B cell (primary cell): ENCODE measurements at regions not wholly inside any gene's neighbourhood (a gene's known extent, or its start where the extent isn't known, plus 50 kb on each side); places are given as distances from the start of the nearest gene placed in this dataset.

Experiments used
- EZH2 ChIP-seq: IDR thresholded peaks from 2 replicates; pipeline ENCODE4 v1.6.1; 2012; ENCODE audit warnings: borderline replicate concordance, low read depth, mild to moderate bottlenecking, moderate library complexity, low read length; ENCODE audit not compliant: insufficient read depth, poor library complexity, severe bottlenecking
- TF ChIP-seq, protein P1 (sequence below): fragments of 200-600 bp; IDR thresholded peaks from one replicate; pipeline ENCODE4 v1.8.0; 2022; ENCODE audit warnings: antibody characterized with exemption, mild to moderate bottlenecking

DNA sequence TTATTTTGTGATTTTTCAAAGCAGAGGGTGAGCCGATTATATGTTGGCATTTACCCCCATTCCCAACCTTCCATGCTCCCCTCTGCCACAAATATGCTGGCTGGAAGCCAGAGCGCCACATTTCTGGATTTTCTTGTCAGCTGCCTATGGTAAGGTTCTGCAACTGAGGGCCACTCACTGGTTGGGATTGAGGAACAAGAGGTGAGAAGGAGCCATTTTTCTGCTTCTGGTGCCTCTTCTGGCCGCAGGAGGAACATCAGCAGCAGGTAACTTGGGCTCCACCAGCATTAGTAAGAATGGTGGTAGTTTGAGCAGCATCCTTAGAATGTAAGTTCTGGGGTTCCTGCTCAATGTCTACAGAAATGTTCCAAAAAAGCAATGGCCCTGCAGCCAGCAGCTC is 159.5 kb upstream of the MAST4 start:
- TF ChIP-seq, protein P1, sequence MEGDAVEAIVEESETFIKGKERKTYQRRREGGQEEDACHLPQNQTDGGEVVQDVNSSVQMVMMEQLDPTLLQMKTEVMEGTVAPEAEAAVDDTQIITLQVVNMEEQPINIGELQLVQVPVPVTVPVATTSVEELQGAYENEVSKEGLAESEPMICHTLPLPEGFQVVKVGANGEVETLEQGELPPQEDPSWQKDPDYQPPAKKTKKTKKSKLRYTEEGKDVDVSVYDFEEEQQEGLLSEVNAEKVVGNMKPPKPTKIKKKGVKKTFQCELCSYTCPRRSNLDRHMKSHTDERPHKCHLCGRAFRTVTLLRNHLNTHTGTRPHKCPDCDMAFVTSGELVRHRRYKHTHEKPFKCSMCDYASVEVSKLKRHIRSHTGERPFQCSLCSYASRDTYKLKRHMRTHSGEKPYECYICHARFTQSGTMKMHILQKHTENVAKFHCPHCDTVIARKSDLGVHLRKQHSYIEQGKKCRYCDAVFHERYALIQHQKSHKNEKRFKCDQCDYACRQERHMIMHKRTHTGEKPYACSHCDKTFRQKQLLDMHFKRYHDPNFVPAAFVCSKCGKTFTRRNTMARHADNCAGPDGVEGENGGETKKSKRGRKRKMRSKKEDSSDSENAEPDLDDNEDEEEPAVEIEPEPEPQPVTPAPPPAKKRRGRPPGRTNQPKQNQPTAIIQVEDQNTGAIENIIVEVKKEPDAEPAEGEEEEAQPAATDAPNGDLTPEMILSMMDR: peak; percentile 41
- no peak for TF ChIP-seq EZH2
